HepG2 (cell line): ENCODE measurements at regions not wholly inside any gene's neighbourhood (a gene's known extent, or its start where the extent isn't known, plus 50 kb on each side); places are given as distances from the start of the nearest gene placed in this dataset.

ENCODE experiments used
- MEIS1 ChIP-seq: sonication (generic); formaldehyde crosslinking; IDR thresholded peaks from 2 replicates; pipeline ENCODE4 v1.9.0; 2021; ENCODE audit warnings: mild to moderate bottlenecking, missing genetic modification reagents, moderate library complexity, borderline replicate concordance
- MYC ChIP-seq: sonication (generic); formaldehyde crosslinking; IDR thresholded peaks from 2 replicates; pipeline ENCODE4 v1.9.0; 2021; ENCODE audit warnings: missing genetic modification reagents, borderline replicate concordance
- NONO ChIP-seq, 2 experiments: fragments of 450-650 bp in 1 of 2; sonication (generic) in 1 of 2; formaldehyde crosslinking in 1 of 2; IDR thresholded peaks in 1 of 2; conservative IDR thresholded peaks in 1 of 2; 2 replicates each; pipeline versions ENCODE4 v1.6.1 to v1.8.0; 2017 to 2022; ENCODE audit warnings: mild to moderate bottlenecking in 1 of 2, missing genetic modification reagents in 1 of 2, moderate library complexity in 1 of 2
- PCBP1 ChIP-seq: fragments of 200-400 bp; formaldehyde crosslinking; IDR thresholded peaks from 2 replicates; pipeline ENCODE4 v1.6.1; 2017; ENCODE audit warnings: mild to moderate bottlenecking, low read depth, low read length, borderline replicate concordance
- ZC3H13 ChIP-seq: sonication (generic); formaldehyde crosslinking; IDR thresholded peaks from 2 replicates; pipeline ENCODE4 v1.8.1; 2023; ENCODE audit warnings: mild to moderate bottlenecking, missing genetic modification reagents, moderate library complexity
- ZNF121 ChIP-seq: sonication (generic); formaldehyde crosslinking; IDR thresholded peaks from 2 replicates; pipeline ENCODE4 v1.5.0; 2020; ENCODE audit warnings: mild to moderate bottlenecking, missing genetic modification reagents
- ZNF281 ChIP-seq: sonication (generic); formaldehyde crosslinking; IDR thresholded peaks from 2 replicates; pipeline ENCODE4 v1.4.0; 2020; ENCODE audit warnings: missing genetic modification reagents, borderline replicate concordance
- ZNF530 ChIP-seq: sonication (generic); formaldehyde crosslinking; IDR thresholded peaks from 2 replicates; pipeline ENCODE4 v1.5.0; 2020; ENCODE audit warnings: low read depth, mild to moderate bottlenecking, missing genetic modification reagents

DNA sequence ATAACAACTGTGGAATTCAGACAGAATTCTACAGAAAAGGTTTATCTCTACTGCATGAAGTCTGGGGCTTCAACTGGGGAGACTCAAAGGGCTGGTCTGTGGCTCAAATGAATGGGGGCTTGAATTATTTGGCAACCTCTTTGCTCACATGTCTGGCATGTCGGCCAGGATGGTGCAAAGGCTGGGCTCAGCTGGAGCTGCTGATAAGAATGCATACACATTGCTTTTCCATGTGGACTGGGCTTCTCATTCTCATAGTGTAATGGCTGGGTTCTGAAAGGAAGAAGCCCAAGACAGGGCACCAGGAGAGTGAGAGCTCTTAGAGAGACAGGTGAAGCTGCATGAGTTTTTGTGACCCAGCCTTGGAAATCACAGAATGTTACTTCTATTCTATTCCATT is 194.3 kb upstream of the SGO1 start:
- TF ChIP-seq ZNF281 (CRISPR knock-in tag): no peak
- TF ChIP-seq MEIS1 (CRISPR knock-in tag): no peak
- no peak for TF ChIP-seq NONO (IDR thresholded peaks at IDR 0.05)
- TF ChIP-seq NONO (CRISPR knock-in tag; conservative IDR thresholded peaks at IDR 0.05): no peak
- no peak for TF ChIP-seq ZNF121 (CRISPR knock-in tag)
- no peak for TF ChIP-seq ZNF530
- no peak for TF ChIP-seq PCBP1
- TF ChIP-seq MYC (CRISPR knock-in tag): no peak
- TF ChIP-seq ZC3H13: no peak
